ENCODE measurements at regions not wholly inside any gene's neighbourhood (a gene's known extent, or its start where the extent isn't known, plus 50 kb on each side); places are given as distances from the start of the nearest gene placed in this dataset.
"Not testable (repeated sequence)": the region's sequence is repeated elsewhere in the genome, so short reads cannot be mapped to it uniquely, and the experiment has no call there.

DNA sequence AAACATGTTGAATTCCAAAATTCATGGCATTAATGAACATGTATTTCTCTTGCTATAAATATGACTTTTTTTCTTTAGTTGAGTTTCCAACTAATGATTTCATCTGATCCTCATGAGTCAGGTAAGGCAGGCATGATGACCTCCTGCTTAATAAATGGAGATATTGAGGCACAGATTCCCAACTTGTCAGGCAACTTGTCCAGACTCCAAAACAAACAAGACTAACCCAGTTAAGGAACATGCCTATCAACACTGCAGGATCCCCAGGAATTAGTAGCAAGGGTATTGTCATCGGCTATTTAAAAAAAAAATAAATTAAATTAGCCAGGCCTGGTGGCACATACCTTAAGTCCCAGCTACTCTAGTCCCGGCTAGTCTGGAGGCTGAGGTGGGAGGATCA, 121.3 kb upstream of the SALL4 start:
- DNase-seq = no peak
- no peak overlapping the region for H3K4me3 ChIP-seq (ENCODE audit: low read depth in 1 of 2, low read length in 2 of 2)
- no peaks in the 10 kb centered on the region for H3K9me3 ChIP-seq (ENCODE audit: insufficient read depth, low read length, severe bottlenecking)
- no peak for ATAC-seq (ENCODE audit: insufficient read depth, low read depth)
- H3K27me3 ChIP-seq (ENCODE audit: insufficient read depth, low read length, poor library complexity) = no peaks in the 10 kb centered on the region
- H4K20me1 ChIP-seq (ENCODE audit: insufficient read depth, low read length) = no peaks in the 10 kb centered on the region
- TF ChIP-seq EZH2 (IDR thresholded peaks at IDR 0.05; ENCODE audit: borderline replicate concordance, low read depth, low read length, severe bottlenecking) = no peak
- TF ChIP-seq, protein P1, sequence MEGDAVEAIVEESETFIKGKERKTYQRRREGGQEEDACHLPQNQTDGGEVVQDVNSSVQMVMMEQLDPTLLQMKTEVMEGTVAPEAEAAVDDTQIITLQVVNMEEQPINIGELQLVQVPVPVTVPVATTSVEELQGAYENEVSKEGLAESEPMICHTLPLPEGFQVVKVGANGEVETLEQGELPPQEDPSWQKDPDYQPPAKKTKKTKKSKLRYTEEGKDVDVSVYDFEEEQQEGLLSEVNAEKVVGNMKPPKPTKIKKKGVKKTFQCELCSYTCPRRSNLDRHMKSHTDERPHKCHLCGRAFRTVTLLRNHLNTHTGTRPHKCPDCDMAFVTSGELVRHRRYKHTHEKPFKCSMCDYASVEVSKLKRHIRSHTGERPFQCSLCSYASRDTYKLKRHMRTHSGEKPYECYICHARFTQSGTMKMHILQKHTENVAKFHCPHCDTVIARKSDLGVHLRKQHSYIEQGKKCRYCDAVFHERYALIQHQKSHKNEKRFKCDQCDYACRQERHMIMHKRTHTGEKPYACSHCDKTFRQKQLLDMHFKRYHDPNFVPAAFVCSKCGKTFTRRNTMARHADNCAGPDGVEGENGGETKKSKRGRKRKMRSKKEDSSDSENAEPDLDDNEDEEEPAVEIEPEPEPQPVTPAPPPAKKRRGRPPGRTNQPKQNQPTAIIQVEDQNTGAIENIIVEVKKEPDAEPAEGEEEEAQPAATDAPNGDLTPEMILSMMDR (IDR thresholded peaks at IDR 0.05; ENCODE audit: borderline replicate concordance, extremely low read depth, low read length, poor library complexity, severe bottlenecking) = no peak
- no peaks in the 10 kb centered on the region for H3K4me1 ChIP-seq (ENCODE audit: insufficient read depth, low read length)
- H3K4me2 ChIP-seq (ENCODE audit: insufficient read depth, low read length) = no peak overlapping the region
- no peaks in the 10 kb centered on the region for H3K79me2 ChIP-seq (ENCODE audit: insufficient read depth, low read length)
- no peaks in the 10 kb centered on the region for H3K36me3 ChIP-seq (ENCODE audit: insufficient read depth, low read length)
- H2AFZ ChIP-seq (ENCODE audit: low read depth, low read length) = no peak overlapping the region
- no peak overlapping the region for H3K9ac ChIP-seq (ENCODE audit: low read depth, low read length)
- H3K27ac ChIP-seq (ENCODE audit: low read length) = no peak overlapping the region

DNA sequence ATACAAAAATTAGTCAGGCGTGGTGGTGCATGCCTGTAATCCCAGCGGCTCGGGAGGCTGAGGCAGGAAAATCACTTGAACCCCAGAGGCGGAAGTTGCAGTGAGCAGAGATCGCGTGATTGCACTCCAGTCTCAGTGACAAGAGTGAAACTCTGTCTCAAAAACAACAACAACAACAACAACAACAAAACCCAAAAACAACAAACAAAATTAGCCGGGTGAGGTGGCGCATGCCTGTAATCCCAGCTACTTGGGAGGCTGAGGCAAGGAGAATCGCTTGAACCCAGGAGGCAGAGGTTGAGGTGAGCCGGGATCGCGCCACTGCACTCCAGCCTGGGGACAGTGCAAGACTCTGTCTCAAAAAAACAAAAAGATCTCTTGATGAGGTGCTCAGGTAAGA, 120.5 kb upstream of the SALL4 start:
- H3K27ac ChIP-seq (ENCODE audit: low read length); ATAC-seq (ENCODE audit: insufficient read depth, low read depth); H3K9ac ChIP-seq (ENCODE audit: low read depth, low read length); H3K36me3 ChIP-seq (ENCODE audit: insufficient read depth, low read length); H2AFZ ChIP-seq (ENCODE audit: low read depth, low read length); H3K9me3 ChIP-seq (ENCODE audit: insufficient read depth, low read length, severe bottlenecking); H3K4me3 ChIP-seq (ENCODE audit: low read depth in 1 of 2, low read length in 2 of 2); H3K4me1 ChIP-seq (ENCODE audit: insufficient read depth, low read length); H3K27me3 ChIP-seq (ENCODE audit: insufficient read depth, low read length, poor library complexity); H3K4me2 ChIP-seq (ENCODE audit: insufficient read depth, low read length); DNase-seq; H4K20me1 ChIP-seq (ENCODE audit: insufficient read depth, low read length); H3K79me2 ChIP-seq (ENCODE audit: insufficient read depth, low read length): not testable (repeated sequence)

DNA sequence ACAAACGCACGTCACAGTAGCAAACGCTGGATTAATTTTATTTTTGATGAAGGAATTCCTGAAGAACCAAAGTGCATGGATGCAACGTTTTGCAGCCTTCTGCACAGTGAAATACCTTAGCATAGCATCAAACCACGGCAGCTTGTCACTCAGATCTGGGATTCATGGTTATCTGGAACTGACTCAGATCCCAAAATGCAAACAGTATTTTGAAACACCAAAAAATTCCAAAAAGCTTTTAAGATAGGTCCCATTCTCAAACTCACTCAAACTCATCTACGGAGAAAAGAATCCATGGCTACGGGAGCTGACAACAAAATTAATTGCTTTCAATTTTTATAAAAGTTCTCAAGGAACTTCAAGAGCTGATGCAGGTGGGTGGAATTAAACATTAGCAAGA, 116.2 kb upstream of the SALL4 start:
- Histone ChIP-seq H3K4me1 (ENCODE audit: insufficient read depth, low read length) (no peaks in the 10 kb centered on the region), H3K27ac (ENCODE audit: low read length) (no peak overlapping the region), H3K4me2 (ENCODE audit: insufficient read depth, low read length) (no peak overlapping the region), H3K27me3 (ENCODE audit: insufficient read depth, low read length, poor library complexity) (no peaks in the 10 kb centered on the region), H3K9ac (ENCODE audit: low read depth, low read length) (no peak overlapping the region), H3K79me2 (ENCODE audit: insufficient read depth, low read length) (no peaks in the 10 kb centered on the region), H3K4me3 (ENCODE audit: low read depth in 1 of 2, low read length in 2 of 2) (no peak overlapping the region), H3K9me3 (ENCODE audit: insufficient read depth, low read length, severe bottlenecking) (no peaks in the 10 kb centered on the region), H3K36me3 (ENCODE audit: insufficient read depth, low read length) (no peaks in the 10 kb centered on the region), H2AFZ (ENCODE audit: low read depth, low read length) (no peak overlapping the region), H4K20me1 (ENCODE audit: insufficient read depth, low read length) (no peaks in the 10 kb centered on the region)
- ATAC-seq (ENCODE audit: insufficient read depth, low read depth) (no peak), DNase-seq (no peak)
- no peak for TF ChIP-seq EZH2 (IDR thresholded peaks at IDR 0.05; ENCODE audit: borderline replicate concordance, low read depth, low read length, severe bottlenecking)
- TF ChIP-seq, protein P1 (IDR thresholded peaks at IDR 0.05; ENCODE audit: borderline replicate concordance, extremely low read depth, low read length, poor library complexity, severe bottlenecking) = no peak

DNA sequence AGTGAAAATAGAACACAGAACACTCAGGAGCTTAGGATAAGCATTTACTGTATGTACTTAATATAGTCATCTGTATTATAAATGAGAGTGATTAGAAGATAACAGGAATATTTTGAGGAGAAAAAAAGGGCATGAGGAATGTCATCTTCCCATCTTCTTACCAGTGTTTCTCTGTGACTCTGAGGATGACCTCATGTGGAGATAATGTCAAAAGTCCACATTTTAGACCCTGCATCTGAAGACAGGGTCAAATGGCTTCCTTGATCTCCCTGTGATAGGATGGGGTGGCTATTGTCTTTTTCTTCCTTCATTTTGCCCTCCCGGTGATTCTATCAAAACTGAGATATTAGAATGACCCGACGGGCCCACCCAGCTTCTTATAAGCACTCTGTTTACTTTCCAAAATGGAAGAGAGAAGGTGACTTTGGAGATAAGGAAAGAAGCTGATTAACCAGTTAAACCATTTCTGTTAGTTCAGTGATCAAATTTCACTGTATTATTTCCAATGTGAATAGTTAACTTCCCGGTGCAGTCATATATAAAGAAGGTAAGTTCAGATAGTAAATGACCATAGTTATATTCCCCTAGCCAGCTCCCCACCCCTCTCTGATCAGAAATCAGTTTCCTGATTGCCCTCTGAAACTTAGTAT, 115.7 kb upstream of the SALL4 start:
- H3K9me3 ChIP-seq (ENCODE audit: insufficient read depth, low read length, severe bottlenecking) = no peaks in the 10 kb centered on the region
- H3K4me1 ChIP-seq (ENCODE audit: insufficient read depth, low read length) = no peaks in the 10 kb centered on the region
- TF ChIP-seq EZH2 (IDR thresholded peaks at IDR 0.05; ENCODE audit: borderline replicate concordance, low read depth, low read length, severe bottlenecking) = no peak
- TF ChIP-seq, protein P1 (IDR thresholded peaks at IDR 0.05; ENCODE audit: borderline replicate concordance, extremely low read depth, low read length, poor library complexity, severe bottlenecking) = no peak
- no peaks in the 10 kb centered on the region for H3K36me3 ChIP-seq (ENCODE audit: insufficient read depth, low read length)
- H3K79me2 ChIP-seq (ENCODE audit: insufficient read depth, low read length) = no peaks in the 10 kb centered on the region
- H3K27me3 ChIP-seq (ENCODE audit: insufficient read depth, low read length, poor library complexity) = no peaks in the 10 kb centered on the region
- ATAC-seq (ENCODE audit: insufficient read depth, low read depth) = no peak
- no peak overlapping the region for H3K27ac ChIP-seq (ENCODE audit: low read length)
- no peak overlapping the region for H3K4me2 ChIP-seq (ENCODE audit: insufficient read depth, low read length)
- H3K9ac ChIP-seq (ENCODE audit: low read depth, low read length) = no peak overlapping the region
- no peaks in the 10 kb centered on the region for H4K20me1 ChIP-seq (ENCODE audit: insufficient read depth, low read length)
- H3K4me3 ChIP-seq (ENCODE audit: low read depth in 1 of 2, low read length in 2 of 2) = no peak overlapping the region
- no peak for DNase-seq
- H2AFZ ChIP-seq (ENCODE audit: low read depth, low read length) = no peak overlapping the region

Measured in DND-41 (cell line).